K562 (cell line): ENCODE measurements at regions not wholly inside any gene's neighbourhood (a gene's known extent, or its start where the extent isn't known, plus 50 kb on each side); places are given as distances from the start of the nearest gene placed in this dataset.

Source experiments
- ATAC-seq: fragments of 200-7000 bp; cut with Tn5 transposase; 3 replicates; pipeline ENCODE4 v1.9.1; 2020; ENCODE audit warnings: moderate library complexity
- BruUV-seq: library from RNA; stranded (reverse); fragments of 400-500 nt; replicated peaks from 2 replicates; lab custom pipeline; 2021; lab: Mats Ljungman, UMichigan
- CTCF ChIA-PET: fragments of 300-600 bp; formaldehyde crosslinking; extraction: SDS; loops from one replicate; lab custom pipeline; 2021; ENCODE audit warnings: low intra/inter-chr PET ratio; lab: Yijun Ruan, JAX
- POLR2A ChIA-PET: fragments of 300-600, 350-650 bp; sonication (Branson Sonifier 250); formaldehyde crosslinking; extraction: SDS; loops from one replicate; lab custom pipeline; 2021; ENCODE audit warnings: antibody characterized with exemption, inconsistent platforms; lab: Yijun Ruan, JAX
- DNase-seq, 4 experiments: peaks; one replicate each; pipeline versions ENCODE4 v3.0.0 to v3.0.0-alpha.2; 2011 to 2018; ENCODE audit warnings: low spot score in 3 of 4, mixed read lengths in 3 of 4; ENCODE audit errors: extremely low read depth in 1 of 4
- FAIRE-seq: peaks from 2 replicates; lab custom pipeline; 2011; peaks lifted over from hg19 to GRCh38; lab: Jason Lieb, UNC
- H2AFZ ChIP-seq: 2 replicates; pipeline ENCODE4 v1.6.0; 2011; ENCODE audit warnings: low read depth, low read length, control low read depth, inconsistent platforms
- H3K27ac ChIP-seq: fragments of 200-600 bp; 3 replicates; pipeline ENCODE4 v1.8.0; 2011; ENCODE audit warnings: low read depth, mild to moderate bottlenecking, control low read depth, inconsistent platforms, low read length, moderate library complexity, mixed read lengths; ENCODE audit errors: extremely low read depth
- H3K27me3 ChIP-seq, 2 experiments: fragments of 300-600 bp in 1 of 2; 2 replicates in 1 of 2; 3 replicates in 1 of 2; pipeline versions ENCODE4 v1.6.0 to v1.8.0; 2011; ENCODE audit warnings: inconsistent platforms in 2 of 2, low read length in 2 of 2, mild to moderate bottlenecking in 1 of 2, mixed read lengths in 1 of 2, moderate library complexity in 1 of 2; ENCODE audit not compliant: control insufficient read depth in 2 of 2, insufficient read depth in 2 of 2
- H3K36me3 ChIP-seq: fragments of 300-600 bp; 3 replicates; pipeline ENCODE4 v1.8.0; 2011; ENCODE audit warnings: mild to moderate bottlenecking, low read length, inconsistent platforms; ENCODE audit not compliant: control insufficient read depth, insufficient read depth
- H3K4me1 ChIP-seq, 2 experiments: fragments of 200-600 bp in 1 of 2; replicated peaks in 1 of 2; 2 replicates in 1 of 2; 3 replicates in 1 of 2; pipeline versions ENCODE4 v1.5.1 to v1.8.0; 2011; ENCODE audit warnings: inconsistent platforms in 2 of 2, low read length in 2 of 2, mild to moderate bottlenecking in 1 of 2, mixed read lengths in 1 of 2, moderate library complexity in 1 of 2; ENCODE audit not compliant: control insufficient read depth in 2 of 2, insufficient read depth in 2 of 2
- H3K4me2 ChIP-seq: 2 replicates; pipeline ENCODE4 v1.6.1; 2011; ENCODE audit warnings: low read length, control low read depth, inconsistent platforms, mixed read lengths; ENCODE audit not compliant: insufficient read depth
- H3K4me3 ChIP-seq: fragments of 200-600 bp; sonication (generic), shearing (Covaris generic); 2 replicates; pipeline ENCODE4 v1.5.1; 2016; ENCODE audit warnings: control low read depth, inconsistent platforms
- H3K79me2 ChIP-seq: fragments of 200-600 bp; 3 replicates; pipeline ENCODE4 v1.8.0; 2011; ENCODE audit warnings: low read length, inconsistent platforms; ENCODE audit not compliant: control insufficient read depth, insufficient read depth
- H3K9ac ChIP-seq, 2 experiments: 2 replicates each; pipeline versions ENCODE4 v1.6.0 to v1.6.1; 2011; ENCODE audit warnings: low read depth in 2 of 2, low read length in 2 of 2, control low read depth in 1 of 2, inconsistent platforms in 1 of 2, mild to moderate bottlenecking in 1 of 2, mixed read lengths in 1 of 2; ENCODE audit not compliant: insufficient read depth in 1 of 2
- H3K9me1 ChIP-seq: one replicate; pipeline ENCODE4 v1.6.0; 2011; ENCODE audit warnings: inconsistent platforms, mild to moderate bottlenecking, low read length, moderate library complexity; ENCODE audit not compliant: control insufficient read depth, insufficient read depth
- H3K9me3 ChIP-seq: replicated peaks from 2 replicates; pipeline ENCODE4 v1.5.1; 2011; ENCODE audit warnings: low read depth, low read length, inconsistent platforms; ENCODE audit not compliant: control insufficient read depth, insufficient read depth
- H4K20me1 ChIP-seq: replicated peaks from 2 replicates; pipeline ENCODE4 v1.6.1; 2011; ENCODE audit warnings: low read length, inconsistent platforms, mixed read lengths; ENCODE audit not compliant: control insufficient read depth, insufficient read depth
- BHLHE40 ChIP-seq: IDR thresholded peaks from 2 replicates; pipeline ENCODE4 v1.6.1; 2011; ENCODE audit warnings: low read length, improper control_type of control experiment
- BMI1 ChIP-seq: fragments of 150-350 bp; IDR thresholded peaks from 2 replicates; pipeline ENCODE4 v1.6.1; 2014; ENCODE audit warnings: low read length
- CBFB ChIP-seq: sonication (generic); formaldehyde crosslinking; IDR thresholded peaks from 2 replicates; pipeline ENCODE4 v1.4.0; 2020; ENCODE audit warnings: mild to moderate bottlenecking, missing genetic modification reagents
- DNMT1 ChIP-seq: fragments of 450-650 bp; IDR thresholded peaks from 2 replicates; pipeline ENCODE4 v1.6.1; 2016; ENCODE audit warnings: antibody characterized with exemption, mild to moderate bottlenecking
- FOXA3 ChIP-seq, 2 experiments: fragments of 450-650 bp in 1 of 2; sonication (generic) in 1 of 2; formaldehyde crosslinking; IDR thresholded peaks in 1 of 2; conservative IDR thresholded peaks in 1 of 2; 2 replicates each; pipeline versions ENCODE4 v1.4.0 to v1.8.0; 2020 to 2022; ENCODE audit warnings: mild to moderate bottlenecking in 2 of 2, missing genetic modification reagents in 1 of 2
- FOXK1 ChIP-seq: sonication (generic); formaldehyde crosslinking; IDR thresholded peaks from 2 replicates; pipeline ENCODE4 v1.8.0; 2022; ENCODE audit warnings: missing genetic modification reagents, mild to moderate bottlenecking, borderline replicate concordance
- HDAC3 ChIP-seq: fragments of 450-650 bp; IDR thresholded peaks from 2 replicates; pipeline ENCODE4 v1.6.1; 2018; ENCODE audit warnings: borderline replicate concordance, mild to moderate bottlenecking, moderate library complexity; ENCODE audit not compliant: partially characterized antibody
- HMG20B ChIP-seq: fragments of 250-450 bp; sonication (Bioruptor Pico); IDR thresholded peaks from 2 replicates; pipeline ENCODE4 v1.5.0; 2021; ENCODE audit warnings: mild to moderate bottlenecking
- ILK ChIP-seq: fragments of 450-650 bp; IDR thresholded peaks from 2 replicates; pipeline ENCODE4 v1.6.1; 2016; ENCODE audit warnings: missing genetic modification characterization, low read depth, mild to moderate bottlenecking, missing compliant biosample characterization, moderate library complexity, borderline replicate concordance
- KAT8 ChIP-seq: fragments of 450-650 bp; IDR thresholded peaks from 2 replicates; pipeline ENCODE4 v1.6.1; 2016; ENCODE audit warnings: low read depth, mild to moderate bottlenecking
- NEUROD1 ChIP-seq: fragments of 150-350 bp; IDR thresholded peaks from 2 replicates; pipeline ENCODE4 v1.6.1; 2014; ENCODE audit warnings: borderline replicate concordance, low read length, low read depth; ENCODE audit not compliant: partially characterized antibody
- NFE2 ChIP-seq: IDR thresholded peaks from 2 replicates; pipeline ENCODE4 v1.6.1; 2014; ENCODE audit warnings: antibody characterized with exemption, low read depth
- NR2C1 ChIP-seq, 2 experiments: fragments of 450-650 bp; IDR thresholded peaks; 2 replicates each; pipeline ENCODE4 v1.6.1; 2017; ENCODE audit warnings: mild to moderate bottlenecking in 2 of 2, antibody characterized with exemption in 1 of 2, inconsistent platforms in 1 of 2, missing compliant biosample characterization in 1 of 2, missing genetic modification characterization in 1 of 2
- TCF7L2 ChIP-seq: fragments of 150-350 bp; IDR thresholded peaks from 2 replicates; pipeline ENCODE4 v1.6.1; 2016; ENCODE audit warnings: low read depth, mild to moderate bottlenecking, low read length, moderate library complexity
- ZBTB8A ChIP-seq: fragments of 450-650 bp; IDR thresholded peaks from 2 replicates; pipeline ENCODE4 v1.6.1; 2018; ENCODE audit warnings: mild to moderate bottlenecking, moderate library complexity; ENCODE audit not compliant: partially characterized antibody
- ZNF217 ChIP-seq: sonication (generic); formaldehyde crosslinking; IDR thresholded peaks from 2 replicates; pipeline ENCODE4 v1.8.0; 2022; ENCODE audit warnings: mild to moderate bottlenecking, missing genetic modification reagents
- WGBS: fragments of 100-300 bp; shearing (Covaris generic); methylation state at CpG from one replicate; pipeline ENCODE4 v1.1.6; 2016; ENCODE audit warnings: low coverage, mixed read lengths; ENCODE audit not compliant: insufficient coverage; ENCODE audit errors: missing lambda C conversion rate; 5-methylcytosine and 5-hydroxymethylcytosine counted together
- in situ Hi-C: fragments of 300-500 bp; cut with MboI; formaldehyde crosslinking; loops from 4 replicates; pipeline ENCODE4 v1.15.0; 2018; ENCODE audit warnings: inconsistent platforms, mixed read lengths
- intact Hi-C: fragments of 100-400 bp; cut with micrococcal nuclease; formaldehyde crosslinking; loops from 2 replicates; pipeline ENCODE4 v1.14.2; 2022
- TF ChIP-seq, protein P1 (sequence below): fragments of 250-450 bp; sonication (Bioruptor Pico); IDR thresholded peaks from 2 replicates; pipeline ENCODE4 v1.8.0; 2021; ENCODE audit warnings: moderate library complexity, mild to moderate bottlenecking, inconsistent platforms
- TF ChIP-seq, protein P2 (sequence below): fragments of 450-650 bp; IDR thresholded peaks from 2 replicates; pipeline ENCODE4 v1.7.1; 2018; ENCODE audit warnings: mild to moderate bottlenecking, low read depth; ENCODE audit not compliant: partially characterized antibody
- TF ChIP-seq, protein P3 (sequence below): fragments of 250-450 bp; sonication (Bioruptor Pico); IDR thresholded peaks from 2 replicates; pipeline ENCODE4 v1.5.0; 2021

DNA sequence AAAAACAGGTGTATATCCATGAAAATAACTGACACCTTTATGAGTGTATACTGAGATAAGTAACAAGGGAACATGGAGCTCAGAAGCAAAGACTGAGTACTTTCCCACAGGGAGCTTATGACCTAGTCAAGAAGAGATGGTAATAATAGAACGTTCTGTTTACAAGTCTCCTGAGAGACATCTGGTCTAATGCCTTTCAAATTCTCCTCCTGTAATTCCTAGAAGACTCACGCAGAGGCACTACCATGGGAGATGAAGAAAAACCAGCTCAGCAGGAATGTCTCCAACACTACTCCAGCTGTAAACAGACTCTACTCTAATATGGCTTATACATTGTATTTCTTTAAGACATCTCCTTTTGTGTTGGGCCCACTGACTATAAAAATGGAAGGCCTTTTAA is 503.6 kb upstream of the TUSC1 start:
- Histone ChIP-seq H4K20me1 (no peaks in the 10 kb centered on the region), H3K27me3 (no peaks in the 10 kb centered on the region), H3K9ac (no peak overlapping the region), H3K4me3 (no peak overlapping the region), H3K4me1 (no peaks in the 10 kb centered on the region), H3K27ac (no peak overlapping the region), H3K79me2 (no peaks in the 10 kb centered on the region), H2AFZ (no peak overlapping the region), H3K4me2 (no peak overlapping the region), H3K9me1 (no peaks in the 10 kb centered on the region), H3K9me3 (no peaks in the 10 kb centered on the region), H3K36me3 (no peaks in the 10 kb centered on the region)
- intact Hi-C loops, result no loop called here
- in situ Hi-C loops, result no loop called here
- no CpG with 5 or more reads among the region's 2 CpGs for WGBS
- no TSS peak for BruUV-seq
- POLR2A ChIA-PET, result no interaction called here
- DNase-seq (no peak), ATAC-seq (no peak), FAIRE-seq (no peak)
- CTCF ChIA-PET, result no interaction called here
- no peak for TF ChIP-seq FOXK1 (CRISPR knock-in tag)
- no peak for TF ChIP-seq ZBTB8A
- TF ChIP-seq NEUROD1, result no peak
- no peak for TF ChIP-seq KAT8
- no peak for TF ChIP-seq ZNF217 (CRISPR knock-in tag)
- no peak for TF ChIP-seq HMG20B
- no peak for TF ChIP-seq DNMT1
- TF ChIP-seq ILK (tag), result no peak
- TF ChIP-seq NR2C1 (IDR thresholded peaks at IDR 0.05), result no peak
- no peak for TF ChIP-seq NR2C1 (tag; IDR thresholded peaks at IDR 0.05)
- TF ChIP-seq HDAC3, result no peak
- TF ChIP-seq, protein P1, sequence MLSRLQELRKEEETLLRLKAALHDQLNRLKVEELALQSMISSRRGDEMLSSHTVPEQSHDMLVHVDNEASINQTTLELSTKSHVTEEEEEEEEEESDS (CRISPR knock-in tag), result no peak
- TF ChIP-seq, protein P2, sequence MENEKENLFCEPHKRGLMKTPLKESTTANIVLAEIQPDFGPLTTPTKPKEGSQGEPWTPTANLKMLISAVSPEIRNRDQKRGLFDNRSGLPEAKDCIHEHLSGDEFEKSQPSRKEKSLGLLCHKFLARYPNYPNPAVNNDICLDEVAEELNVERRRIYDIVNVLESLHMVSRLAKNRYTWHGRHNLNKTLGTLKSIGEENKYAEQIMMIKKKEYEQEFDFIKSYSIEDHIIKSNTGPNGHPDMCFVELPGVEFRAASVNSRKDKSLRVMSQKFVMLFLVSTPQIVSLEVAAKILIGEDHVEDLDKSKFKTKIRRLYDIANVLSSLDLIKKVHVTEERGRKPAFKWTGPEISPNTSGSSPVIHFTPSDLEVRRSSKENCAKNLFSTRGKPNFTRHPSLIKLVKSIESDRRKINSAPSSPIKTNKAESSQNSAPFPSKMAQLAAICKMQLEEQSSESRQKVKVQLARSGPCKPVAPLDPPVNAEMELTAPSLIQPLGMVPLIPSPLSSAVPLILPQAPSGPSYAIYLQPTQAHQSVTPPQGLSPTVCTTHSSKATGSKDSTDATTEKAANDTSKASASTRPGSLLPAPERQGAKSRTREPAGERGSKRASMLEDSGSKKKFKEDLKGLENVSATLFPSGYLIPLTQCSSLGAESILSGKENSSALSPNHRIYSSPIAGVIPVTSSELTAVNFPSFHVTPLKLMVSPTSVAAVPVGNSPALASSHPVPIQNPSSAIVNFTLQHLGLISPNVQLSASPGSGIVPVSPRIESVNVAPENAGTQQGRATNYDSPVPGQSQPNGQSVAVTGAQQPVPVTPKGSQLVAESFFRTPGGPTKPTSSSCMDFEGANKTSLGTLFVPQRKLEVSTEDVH, result no peak
- no peak for TF ChIP-seq FOXA3 (CRISPR knock-in tag; conservative IDR thresholded peaks at IDR 0.05 in 1 of 2, IDR thresholded peaks at IDR 0.05 in 1 of 2)
- TF ChIP-seq BHLHE40, result no peak
- TF ChIP-seq TCF7L2, result no peak
- no peak for TF ChIP-seq NFE2
- TF ChIP-seq CBFB (CRISPR knock-in tag), result no peak
- no peak for TF ChIP-seq BMI1
- TF ChIP-seq, protein P3, sequence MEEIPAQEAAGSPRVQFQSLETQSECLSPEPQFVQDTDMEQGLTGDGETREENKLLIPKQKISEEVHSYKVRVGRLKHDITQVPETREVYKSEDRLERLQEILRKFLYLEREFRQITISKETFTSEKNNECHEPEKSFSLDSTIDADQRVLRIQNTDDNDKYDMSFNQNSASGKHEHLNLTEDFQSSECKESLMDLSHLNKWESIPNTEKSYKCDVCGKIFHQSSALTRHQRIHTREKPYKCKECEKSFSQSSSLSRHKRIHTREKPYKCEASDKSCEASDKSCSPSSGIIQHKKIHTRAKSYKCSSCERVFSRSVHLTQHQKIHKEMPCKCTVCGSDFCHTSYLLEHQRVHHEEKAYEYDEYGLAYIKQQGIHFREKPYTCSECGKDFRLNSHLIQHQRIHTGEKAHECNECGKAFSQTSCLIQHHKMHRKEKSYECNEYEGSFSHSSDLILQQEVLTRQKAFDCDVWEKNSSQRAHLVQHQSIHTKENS (CRISPR knock-in tag), result no peak
